Limb (tissue), 2 donors: ENCODE measurements at regions not wholly inside any gene's neighbourhood (a gene's known extent, or its start where the extent isn't known, plus 50 kb on each side); places are given as distances from the start of the nearest gene placed in this dataset.

Experiments
- DNase-seq, 2 donors: peaks; one replicate each; pipeline ENCODE4 v3.0.0-alpha.2; 2016; ENCODE audit errors: extremely low spot score in 2 of 2

DNA sequence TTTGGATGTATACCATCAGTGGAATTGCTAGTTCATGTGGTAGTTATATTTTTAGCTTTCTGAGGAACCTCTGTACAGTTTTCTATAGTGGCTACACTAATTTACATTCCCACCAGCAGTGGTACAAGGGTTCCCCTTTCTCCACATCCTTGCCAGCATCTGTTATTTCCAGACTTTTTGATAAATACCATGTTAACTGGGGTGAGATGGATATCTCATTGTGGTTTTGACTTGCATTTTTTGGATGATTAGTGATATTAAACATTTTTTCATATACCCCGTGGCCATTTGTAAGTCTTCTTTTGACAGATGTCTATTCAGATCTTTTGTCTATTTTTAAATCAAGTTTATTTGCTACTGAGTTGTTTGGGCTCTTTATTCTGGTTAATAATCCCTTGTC lies 455.6 kb upstream of the RARB start:
- no peak for DNase-seq

DNA sequence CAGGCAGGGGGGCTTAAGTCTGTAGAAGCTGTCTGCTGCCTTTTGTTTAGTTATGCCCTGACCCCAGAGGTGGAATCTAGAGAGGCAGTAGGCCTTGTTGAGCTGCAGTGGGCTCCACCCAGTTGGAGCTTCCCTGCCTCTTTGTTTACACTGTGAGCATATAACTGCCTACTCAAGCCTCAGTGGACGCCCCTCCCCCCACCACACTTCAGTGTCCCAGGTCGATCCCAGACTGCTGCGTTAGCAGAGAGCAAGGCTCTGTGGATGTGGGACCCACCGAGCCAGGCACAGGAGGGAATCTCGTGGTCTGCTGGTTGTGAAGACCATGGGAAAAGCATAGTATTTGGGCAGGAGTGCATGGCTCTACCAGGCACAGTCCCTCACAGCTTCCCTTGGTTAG lies 446.8 kb upstream of the RARB start:
- no peak for DNase-seq

- DNase-seq = no peak
Measured at GRCh38 chr3:24981924-24982323, 446.1 kb upstream of the RARB start.

DNA sequence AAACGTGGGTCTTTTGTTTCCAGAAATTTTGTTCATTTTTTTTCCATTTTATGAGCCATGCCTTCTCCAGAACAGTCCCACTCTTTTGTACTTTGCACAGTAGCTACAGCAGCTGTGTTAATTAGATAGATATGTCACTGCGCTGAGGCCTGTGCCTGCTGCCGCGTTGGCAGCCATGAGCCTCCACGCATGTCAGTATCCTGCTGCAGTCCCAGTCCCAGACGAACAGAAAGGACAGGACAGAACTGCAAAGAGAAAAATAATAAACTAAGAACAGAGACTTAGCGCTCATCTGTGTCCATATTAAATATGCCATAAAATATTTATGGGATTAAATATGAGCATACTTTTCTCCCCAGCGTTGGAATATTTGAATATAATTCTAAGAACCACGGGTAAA lies 442.4 kb upstream of the RARB start:
- DNase-seq = no peak

DNA sequence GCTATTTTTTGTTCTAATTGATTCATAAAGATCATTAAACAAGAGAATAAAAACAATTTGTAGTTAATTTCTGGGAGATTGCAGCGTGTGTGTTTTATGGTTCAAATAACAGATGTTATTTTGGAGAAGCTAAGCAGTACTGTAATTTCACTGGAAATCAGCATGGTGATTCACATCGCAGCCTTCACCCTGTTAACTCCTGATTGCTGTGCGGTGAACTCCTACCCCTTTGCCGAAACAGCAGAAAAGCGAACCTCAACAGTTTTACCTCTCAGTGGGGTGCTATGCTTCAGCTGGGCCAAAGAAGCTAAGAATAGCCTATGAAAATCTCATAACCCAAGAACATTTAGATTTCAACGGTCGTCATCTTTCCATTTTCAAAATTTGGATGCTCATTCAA lies 441.5 kb upstream of the RARB start:
- DNase-seq = no peak

GRCh38 chr3:24999357-24999756 lies 428.7 kb upstream of the RARB start:
- DNase-seq = no peak

DNA sequence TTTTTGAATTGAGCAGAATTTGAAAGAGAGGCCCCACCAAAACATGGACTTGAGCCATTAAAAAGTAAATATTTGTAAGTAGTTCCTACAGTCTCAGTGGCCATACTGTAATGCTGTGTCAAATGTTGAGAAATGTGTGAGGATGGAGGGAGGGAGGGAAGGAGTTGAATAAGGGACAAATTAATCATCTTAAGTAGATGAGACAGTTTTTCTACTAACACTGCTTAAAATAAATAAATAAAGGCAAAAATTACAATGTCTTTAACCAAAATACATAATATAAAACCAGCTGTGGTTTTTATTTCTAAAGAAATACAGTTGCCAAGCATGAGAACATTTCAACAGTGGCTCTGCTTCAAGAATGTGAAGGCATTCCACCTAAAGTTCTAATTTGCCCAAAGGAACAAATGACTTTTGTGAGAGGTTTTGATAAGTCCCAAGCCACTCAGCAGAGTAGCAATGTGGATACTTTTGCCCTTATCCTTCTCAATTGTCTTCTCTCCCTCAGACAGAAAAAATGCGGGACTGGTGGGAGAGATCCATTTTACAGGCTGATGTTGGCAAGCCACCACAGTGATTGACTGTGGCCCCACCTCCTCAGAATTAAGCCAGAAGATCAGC lies 427.0 kb upstream of the RARB start:
- peak in 1 of 2 donors; percentile 44 for DNase-seq

- no peak for DNase-seq
Measured at GRCh38 chr3:25002052-25002451, 426.0 kb upstream of the RARB start.

DNA sequence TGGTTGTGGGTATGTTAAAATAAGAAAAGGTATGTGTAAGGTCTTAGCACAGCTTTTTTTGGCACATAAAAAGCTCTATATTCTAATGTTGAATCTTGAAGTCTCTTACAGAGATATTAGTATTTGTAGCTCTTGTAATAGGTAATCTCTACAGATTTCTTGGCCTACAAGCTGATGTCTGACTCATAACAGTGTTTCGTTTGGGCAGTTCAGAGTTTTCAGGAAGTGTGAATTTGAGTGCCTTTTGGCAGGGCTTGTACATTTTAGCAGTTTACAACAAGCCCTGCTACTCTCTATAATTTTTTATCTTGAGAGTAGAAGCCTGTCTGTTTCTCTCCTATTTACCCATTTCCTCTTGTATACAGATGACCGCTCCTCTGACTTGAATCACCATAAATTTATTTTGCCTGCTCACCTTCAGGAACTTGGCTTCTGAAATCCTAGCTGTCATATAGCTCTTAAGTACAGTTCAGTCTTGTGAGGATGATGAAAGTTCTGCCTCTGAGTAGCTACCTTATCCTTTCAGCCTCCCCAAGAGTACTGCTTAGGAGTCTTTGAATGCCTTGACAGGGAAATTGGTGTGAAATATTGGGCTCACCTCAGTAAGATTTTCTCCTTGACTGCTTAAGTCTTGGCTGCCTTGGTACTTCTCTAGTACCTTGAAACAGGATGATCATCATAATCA lies 419.9 kb upstream of the RARB start:
- peak in 1 of 2 donors; percentile 48 for DNase-seq

DNA sequence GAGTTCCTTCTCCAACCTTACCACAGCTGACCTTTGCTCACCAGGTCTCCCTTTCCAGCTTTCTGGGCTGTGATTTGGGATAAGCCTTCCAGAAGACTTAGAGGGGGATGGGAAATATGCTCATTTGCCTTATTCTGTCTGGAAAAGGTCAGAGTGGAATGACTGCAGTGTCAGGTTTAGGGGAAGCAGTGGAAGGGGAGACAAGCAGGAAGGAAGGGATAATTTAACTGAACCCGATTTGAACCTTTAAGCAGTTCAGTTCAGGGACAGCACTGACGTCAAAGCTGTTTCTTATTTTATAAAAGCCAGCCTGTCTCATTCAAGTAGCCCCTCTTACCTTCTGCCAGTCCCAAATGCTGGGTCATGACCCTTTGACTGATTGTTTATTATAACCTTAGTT lies 418.4 kb upstream of the RARB start:
- no peak for DNase-seq

GRCh38 chr3:25015599-25015998 lies 412.5 kb upstream of the RARB start:
- no peak for DNase-seq

DNA sequence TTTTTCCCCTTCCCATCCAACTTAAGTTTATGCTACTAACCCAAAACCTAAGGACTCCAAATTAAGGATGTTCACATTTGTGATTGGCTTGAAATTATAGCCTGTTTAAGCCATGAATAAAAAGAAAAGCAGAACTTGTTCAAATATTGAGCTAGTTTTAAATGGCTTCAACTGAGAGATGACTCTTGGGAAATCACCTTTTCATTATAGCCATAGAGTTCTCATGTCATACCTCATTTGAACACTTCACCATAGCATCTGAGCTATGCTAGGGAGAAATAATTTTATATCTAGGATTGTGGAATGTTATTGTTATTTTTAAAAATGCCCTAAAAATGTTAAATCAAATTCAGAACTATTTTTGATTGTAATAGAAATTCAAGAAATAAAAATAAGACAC lies 409.2 kb upstream of the RARB start:
- no peak for DNase-seq

DNA sequence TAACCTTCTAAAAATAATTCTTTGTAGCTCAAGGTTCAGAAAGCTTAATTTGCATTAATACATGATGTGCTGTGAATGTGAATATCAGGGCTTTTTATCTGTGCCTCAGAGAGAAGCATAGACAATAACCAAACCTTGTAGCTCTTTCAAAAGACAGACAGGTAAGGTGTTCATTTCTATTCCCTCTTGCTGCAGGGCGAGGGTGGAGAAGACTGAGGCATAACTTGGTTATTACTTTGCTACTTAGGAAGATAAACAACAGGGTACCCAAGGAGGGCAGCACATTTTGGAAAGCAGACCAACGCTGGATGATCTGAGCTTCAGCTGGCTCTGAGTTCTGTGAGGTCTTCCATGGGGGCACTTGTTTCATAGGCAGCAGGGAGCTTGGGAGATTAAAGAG lies 408.6 kb upstream of the RARB start:
- no peak for DNase-seq

- DNase-seq = no peak
Measured at GRCh38 chr3:25021816-25022215, 406.2 kb upstream of the RARB start.

DNA sequence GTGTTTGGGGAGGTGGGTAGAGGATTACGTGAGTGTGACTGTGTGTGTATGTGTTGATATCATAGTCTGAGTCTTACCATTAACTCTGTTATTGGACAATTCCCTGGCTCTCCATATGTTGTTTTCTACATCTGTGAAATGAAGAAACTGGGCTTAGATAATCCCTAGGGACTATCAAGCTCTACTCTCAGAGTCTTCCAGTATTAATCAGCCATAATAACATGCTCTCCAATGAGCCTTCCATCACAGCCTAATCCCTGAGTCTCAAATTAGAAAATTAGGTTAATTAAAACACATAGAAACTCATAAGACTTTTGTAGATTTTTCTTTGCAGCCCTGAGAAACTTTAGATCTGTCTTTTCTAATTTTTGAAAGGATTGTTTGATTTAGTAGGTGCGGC lies 404.2 kb upstream of the RARB start:
- no peak for DNase-seq

DNA sequence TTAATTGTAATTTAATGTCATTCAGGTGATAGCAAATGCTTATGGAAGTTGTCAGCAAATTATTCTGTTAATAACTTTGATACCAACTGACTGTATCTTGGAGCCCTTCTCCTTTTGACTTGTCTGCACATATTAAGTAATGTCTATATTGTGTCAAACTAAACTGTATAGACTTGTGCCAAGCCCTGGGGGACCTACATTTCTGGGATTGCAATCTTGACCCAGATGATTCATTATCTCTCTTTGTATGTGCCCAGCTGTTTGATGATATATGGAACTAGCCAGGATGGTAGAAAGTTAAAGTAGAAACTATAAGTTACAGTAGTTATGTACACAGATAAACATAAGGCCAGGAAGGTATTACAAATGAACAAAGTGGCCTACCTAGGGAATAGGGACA lies 402.8 kb upstream of the RARB start:
- DNase-seq = no peak

DNA sequence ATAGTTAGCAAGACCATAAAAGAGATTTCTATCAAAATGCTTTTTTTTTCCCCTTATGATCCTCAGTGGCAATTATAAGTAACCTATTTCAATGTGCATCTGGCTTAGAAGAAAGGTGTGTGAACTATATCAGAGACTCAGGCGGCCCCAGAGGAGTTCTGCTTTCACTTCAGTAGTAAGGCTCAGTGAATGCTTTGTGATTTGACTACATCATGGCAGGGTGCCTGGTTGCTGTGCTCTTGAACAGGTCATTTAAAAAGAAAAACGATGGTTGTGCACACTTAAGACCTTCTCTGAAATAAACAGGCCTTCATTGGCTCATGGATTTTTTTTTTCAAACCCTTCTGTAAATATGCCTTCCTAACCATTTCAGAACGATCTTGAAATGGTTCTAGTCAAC lies 400.4 kb upstream of the RARB start:
- no peak for DNase-seq

DNA sequence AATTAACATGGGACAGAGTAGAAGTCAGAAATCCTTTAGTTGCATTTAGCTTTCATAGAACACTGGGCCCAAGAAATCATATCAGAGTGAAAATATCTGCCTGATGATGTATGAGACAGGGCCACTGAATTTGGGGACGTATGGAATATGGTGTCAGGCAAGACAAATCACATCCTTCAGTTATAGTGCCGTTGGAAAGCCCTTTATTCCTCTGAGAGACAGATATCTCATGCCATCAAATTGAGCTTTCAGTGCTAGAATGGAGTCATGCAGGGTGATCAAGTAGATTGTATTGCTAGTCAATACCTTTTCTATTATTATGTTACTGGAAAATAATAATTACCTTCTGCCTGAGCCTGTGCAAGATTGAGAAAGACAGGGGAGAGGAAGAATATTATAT lies 398.2 kb upstream of the RARB start:
- DNase-seq = no peak

DNA sequence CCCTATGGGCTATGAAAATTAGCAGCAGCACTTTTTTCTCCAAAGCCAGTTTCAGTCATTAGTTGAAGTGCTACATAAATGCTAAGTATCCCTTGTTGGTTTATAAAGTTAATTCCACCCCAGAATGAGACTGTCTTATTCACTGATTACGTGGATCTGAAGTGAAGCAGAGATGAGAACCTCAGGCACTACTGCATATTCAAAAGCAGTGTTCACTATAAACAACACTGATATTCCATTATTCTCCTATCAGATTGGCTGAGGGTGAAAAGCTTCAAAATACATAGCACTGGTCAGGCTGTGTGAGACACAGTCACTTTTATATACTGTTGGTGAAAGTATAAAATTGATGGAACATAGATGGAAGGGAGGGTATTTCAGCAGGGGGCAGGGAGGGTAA lies 395.7 kb upstream of the RARB start:
- no peak for DNase-seq

GRCh38 chr3:25033407-25034029 lies 394.5 kb upstream of the RARB start:
- no peak for DNase-seq

GRCh38 chr3:25035526-25035925 lies 392.5 kb upstream of the RARB start:
- no peak for DNase-seq

DNA sequence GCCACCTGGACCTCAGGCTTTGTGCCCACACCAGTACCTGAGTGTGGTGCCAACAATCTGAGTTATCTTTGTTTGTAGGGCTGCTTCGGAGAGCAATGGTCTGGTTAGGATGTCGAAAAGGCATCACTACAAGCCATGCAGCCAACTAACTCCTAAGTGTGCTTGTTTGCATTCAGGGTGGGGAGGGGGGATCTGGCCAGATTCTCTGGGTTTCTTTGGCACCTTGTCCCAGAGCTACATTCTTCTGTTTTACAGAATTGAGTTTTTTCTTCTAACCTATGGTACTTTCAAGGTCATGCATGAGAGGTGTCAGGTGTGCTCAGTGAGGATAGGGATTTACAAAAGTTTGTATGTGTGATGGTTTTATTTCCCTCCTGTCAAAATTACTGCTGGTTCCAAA lies 391.4 kb upstream of the RARB start:
- DNase-seq = peak; percentile 29 to 50

- DNase-seq = peak in 1 of 2 donors; percentile 71
Measured at GRCh38 chr3:25037049-25037547, 391.0 kb upstream of the RARB start.
